Testis (tissue), 2 donors: ENCODE measurements at regions not wholly inside any gene's neighbourhood (a gene's known extent, or its start where the extent isn't known, plus 50 kb on each side); places are given as distances from the start of the nearest gene placed in this dataset.

Experiments
- DNase-seq: peaks from one replicate; pipeline ENCODE4 v3.0.0-alpha.2; 2019
- H3K27ac ChIP-seq, 2 donors: fragments of 200-600 bp; sonication (generic); one replicate each; pipeline ENCODE4 v1.5.1; 2019
- H3K27me3 ChIP-seq: fragments of 200-600 bp; sonication (generic); one replicate; pipeline ENCODE4 v1.5.1; 2019
- H3K36me3 ChIP-seq: fragments of 200-600 bp; sonication (generic); one replicate; pipeline ENCODE4 v1.5.1; 2017; ENCODE audit warnings: low read depth; ENCODE audit errors: missing control alignments
- H3K4me1 ChIP-seq: fragments of 200-600 bp; sonication (generic); one replicate; pipeline ENCODE4 v1.5.1; 2019
- H3K4me3 ChIP-seq, 2 donors: fragments of 200-600 bp; sonication (generic); one replicate each; pipeline ENCODE4 v1.5.1; 2017 to 2019
- H3K9me3 ChIP-seq: fragments of 200-600 bp; sonication (generic); one replicate; pipeline ENCODE4 v1.5.1; 2017
- CTCF ChIP-seq, 3 experiments: fragments of 450-650 bp in 2 of 3; fragments of 200-600 bp in 1 of 3; sonication (generic) in 1 of 3; IDR thresholded peaks; one replicate each; pipeline ENCODE4 v1.5.1; 2016 to 2019; ENCODE audit warnings: antibody characterized with exemption in 3 of 3, mild to moderate bottlenecking in 2 of 3, moderate library complexity in 1 of 3
- POLR2A ChIP-seq: fragments of 450-650 bp; IDR thresholded peaks from one replicate; pipeline ENCODE4 v1.6.1; 2017; ENCODE audit warnings: antibody characterized with exemption, mild to moderate bottlenecking, moderate library complexity
- WGBS, 2 donors: methylation state at CpG; one replicate each; pipeline ENCODE4 v1.1.5; 2018; 5-methylcytosine and 5-hydroxymethylcytosine counted together
- intact Hi-C: fragments of 100-400 bp; cut with DNase I; formaldehyde crosslinking; loops from one replicate; pipeline ENCODE4 v1.15.1; 2023; ENCODE audit warnings: low total_unique reads

GRCh38 chr3:110375751-110376518 lies 695.7 kb upstream of the NECTIN3 start:
- intact Hi-C loops: no loop called here
- Histone ChIP-seq H3K27me3 (no peaks in the 10 kb centered on the region), H3K4me3 (no peak overlapping the region), H3K36me3 (no peaks in the 10 kb centered on the region), H3K9me3 (no peaks in the 10 kb centered on the region), H3K27ac (peak overlapping the region; percentile 2 to 58), H3K4me1 (peaks cover 10% of the 10 kb centered on the region)
- 35 to 40% methylated on average over 4 of the region's 4 CpGs for WGBS, 2 donors
- peak; percentile 71 for DNase-seq
- TF ChIP-seq POLR2A (no peak), CTCF (IDR thresholded peaks at IDR 0.05) (no peak)

GRCh38 chr3:110378481-110378880 lies 693.1 kb upstream of the NECTIN3 start:
- no peak for TF ChIP-seq CTCF (IDR thresholded peaks at IDR 0.05)
- no peak for TF ChIP-seq POLR2A
- Histone ChIP-seq H3K27ac (no peak overlapping the region), H3K27me3 (no peaks in the 10 kb centered on the region), H3K4me3 (no peak overlapping the region), H3K36me3 (no peaks in the 10 kb centered on the region), H3K9me3 (no peaks in the 10 kb centered on the region), H3K4me1 (peaks cover 10% of the 10 kb centered on the region)
- WGBS, 2 donors: 66 to 78% methylated on average over 4 of the region's 4 CpGs
- intact Hi-C loops: no loop called here
- no peak for DNase-seq

DNA sequence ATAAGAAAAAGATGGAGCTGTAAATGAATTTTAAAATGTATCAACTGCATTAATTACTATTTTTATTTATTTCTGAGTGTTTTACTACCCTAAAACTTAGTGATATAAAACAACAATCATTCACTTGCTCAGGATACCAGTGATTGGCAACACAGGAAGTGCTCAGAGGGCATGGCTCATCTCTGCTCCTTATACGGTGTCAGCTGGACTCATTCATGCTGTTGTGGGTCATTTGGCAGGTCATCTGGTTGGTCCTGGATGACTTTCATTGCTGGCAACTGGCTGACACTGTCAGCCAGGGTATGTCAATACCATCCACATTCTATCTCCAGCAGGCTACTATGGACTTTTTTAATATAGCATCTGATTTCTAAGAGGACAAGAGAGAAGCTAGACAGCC lies 689.6 kb upstream of the NECTIN3 start:
- Histone ChIP-seq H3K27me3 (no peaks in the 10 kb centered on the region), H3K4me3 (no peak overlapping the region), H3K9me3 (no peaks in the 10 kb centered on the region), H3K27ac (no peak overlapping the region), H3K4me1 (peaks cover 6% of the 10 kb centered on the region), H3K36me3 (no peaks in the 10 kb centered on the region)
- intact Hi-C loops: no loop called here
- DNase-seq: no peak
- TF ChIP-seq CTCF (IDR thresholded peaks at IDR 0.05) (no peak), POLR2A (no peak)
- 58 to 77% methylated on average over 1 of the region's 1 CpG for WGBS, 2 donors

GRCh38 chr3:110383356-110383755 lies 688.3 kb upstream of the NECTIN3 start:
- Histone ChIP-seq H3K4me3 (no peak overlapping the region), H3K9me3 (no peaks in the 10 kb centered on the region), H3K36me3 (no peaks in the 10 kb centered on the region), H3K4me1 (no peaks in the 10 kb centered on the region), H3K27me3 (no peaks in the 10 kb centered on the region), H3K27ac (no peak overlapping the region)
- no peak for DNase-seq
- intact Hi-C loops: no loop called here
- TF ChIP-seq CTCF (IDR thresholded peaks at IDR 0.05) (no peak), POLR2A (no peak)

DNA sequence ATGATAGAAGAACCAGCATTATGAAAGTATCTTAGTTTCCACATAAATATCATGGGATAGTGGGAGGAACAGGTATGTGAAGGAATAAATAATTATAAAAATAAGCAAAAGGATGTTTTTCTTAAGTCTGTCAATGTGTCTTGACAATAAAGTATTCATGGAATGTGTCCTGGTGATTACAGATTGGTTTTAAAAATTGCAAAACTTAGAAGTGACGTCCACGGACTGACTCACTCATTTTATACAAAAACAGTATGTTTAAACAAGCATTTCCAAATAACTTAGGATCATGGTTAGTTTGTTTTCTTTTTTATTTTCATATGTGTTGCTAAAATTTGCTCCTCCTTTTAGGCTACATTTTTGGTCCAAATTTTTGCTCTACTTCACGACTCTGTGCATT lies 687.0 kb upstream of the NECTIN3 start:
- DNase-seq: no peak
- H3K9me3 ChIP-seq: no peaks in the 10 kb centered on the region
- H3K4me3 ChIP-seq: no peak overlapping the region
- TF ChIP-seq POLR2A (no peak), CTCF (IDR thresholded peaks at IDR 0.05) (no peak)
- no peak overlapping the region for H3K27ac ChIP-seq
- no peaks in the 10 kb centered on the region for H3K4me1 ChIP-seq
- no peaks in the 10 kb centered on the region for H3K36me3 ChIP-seq
- WGBS, 2 donors: 82 to 87% methylated on average over 3 of the region's 3 CpGs
- intact Hi-C loops: no loop called here
- no peaks in the 10 kb centered on the region for H3K27me3 ChIP-seq
